ENCODE measurements at regions not wholly inside any gene's neighbourhood (a gene's known extent, or its start where the extent isn't known, plus 50 kb on each side); places are given as distances from the start of the nearest gene placed in this dataset.
"Not testable (repeated sequence)": the region's sequence is repeated elsewhere in the genome, so short reads cannot be mapped to it uniquely, and the experiment has no call there.

DNA sequence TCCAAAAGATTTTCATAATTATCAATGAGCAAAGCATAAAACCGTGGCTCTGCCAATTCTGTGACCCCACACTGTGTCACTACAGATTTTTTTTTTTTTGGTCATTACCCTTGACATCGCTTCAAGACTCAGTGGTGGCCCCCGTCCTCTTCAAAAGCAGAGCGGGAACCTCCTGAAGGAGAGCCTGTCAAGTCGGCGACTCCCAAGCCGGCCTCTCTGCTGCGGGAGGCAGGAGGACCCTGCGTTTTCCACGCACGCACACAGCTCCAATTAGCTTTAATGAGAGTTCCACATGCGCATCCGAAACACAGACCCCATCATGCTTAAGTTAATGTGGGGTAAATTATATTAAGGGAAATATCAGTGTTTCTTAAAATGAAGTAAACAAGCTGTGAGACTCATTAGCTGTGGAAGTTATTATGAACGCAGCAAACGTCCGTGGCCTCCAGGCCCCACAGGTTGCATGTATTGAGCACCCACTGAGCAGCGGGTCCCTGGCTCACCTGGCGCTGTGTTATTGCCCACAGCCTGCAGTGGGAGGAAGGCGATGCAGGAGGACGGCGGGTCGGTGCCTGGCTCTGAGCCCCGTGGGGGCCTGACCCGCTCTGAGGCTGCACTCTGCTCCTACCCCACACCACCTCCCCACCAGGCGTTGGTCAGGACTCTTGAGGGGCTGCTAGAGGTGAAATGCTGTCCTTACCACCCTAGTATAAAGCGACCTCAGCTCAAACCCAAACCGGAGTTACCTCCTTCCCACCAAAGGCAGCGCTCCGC lies 181.0 kb upstream of the SALL3 start:
- H3K4me3 ChIP-seq = no peak overlapping the region
- DNase-seq (ENCODE audit: low spot score in 2 of 2) = no peak
- H3K27me3 ChIP-seq = peaks cover 0 to 26% of the 10 kb centered on the region in 2 donors
- intact Hi-C loops (cut with DNase I; ENCODE audit: low total_unique reads) = no loop called here
- no peak for TF ChIP-seq POLR2AphosphoS5 (IDR thresholded peaks at IDR 0.05)
- no peak for TF ChIP-seq POLR2A (IDR thresholded peaks at IDR 0.05)
- TF ChIP-seq, protein P1, sequence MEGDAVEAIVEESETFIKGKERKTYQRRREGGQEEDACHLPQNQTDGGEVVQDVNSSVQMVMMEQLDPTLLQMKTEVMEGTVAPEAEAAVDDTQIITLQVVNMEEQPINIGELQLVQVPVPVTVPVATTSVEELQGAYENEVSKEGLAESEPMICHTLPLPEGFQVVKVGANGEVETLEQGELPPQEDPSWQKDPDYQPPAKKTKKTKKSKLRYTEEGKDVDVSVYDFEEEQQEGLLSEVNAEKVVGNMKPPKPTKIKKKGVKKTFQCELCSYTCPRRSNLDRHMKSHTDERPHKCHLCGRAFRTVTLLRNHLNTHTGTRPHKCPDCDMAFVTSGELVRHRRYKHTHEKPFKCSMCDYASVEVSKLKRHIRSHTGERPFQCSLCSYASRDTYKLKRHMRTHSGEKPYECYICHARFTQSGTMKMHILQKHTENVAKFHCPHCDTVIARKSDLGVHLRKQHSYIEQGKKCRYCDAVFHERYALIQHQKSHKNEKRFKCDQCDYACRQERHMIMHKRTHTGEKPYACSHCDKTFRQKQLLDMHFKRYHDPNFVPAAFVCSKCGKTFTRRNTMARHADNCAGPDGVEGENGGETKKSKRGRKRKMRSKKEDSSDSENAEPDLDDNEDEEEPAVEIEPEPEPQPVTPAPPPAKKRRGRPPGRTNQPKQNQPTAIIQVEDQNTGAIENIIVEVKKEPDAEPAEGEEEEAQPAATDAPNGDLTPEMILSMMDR (IDR thresholded peaks at IDR 0.05) = no peak
- H3K4me1 ChIP-seq = no peaks in the 10 kb centered on the region
- no peaks in the 10 kb centered on the region for H3K9me3 ChIP-seq
- no peak overlapping the region for H3K27ac ChIP-seq
- no peaks in the 10 kb centered on the region for H3K36me3 ChIP-seq

DNA sequence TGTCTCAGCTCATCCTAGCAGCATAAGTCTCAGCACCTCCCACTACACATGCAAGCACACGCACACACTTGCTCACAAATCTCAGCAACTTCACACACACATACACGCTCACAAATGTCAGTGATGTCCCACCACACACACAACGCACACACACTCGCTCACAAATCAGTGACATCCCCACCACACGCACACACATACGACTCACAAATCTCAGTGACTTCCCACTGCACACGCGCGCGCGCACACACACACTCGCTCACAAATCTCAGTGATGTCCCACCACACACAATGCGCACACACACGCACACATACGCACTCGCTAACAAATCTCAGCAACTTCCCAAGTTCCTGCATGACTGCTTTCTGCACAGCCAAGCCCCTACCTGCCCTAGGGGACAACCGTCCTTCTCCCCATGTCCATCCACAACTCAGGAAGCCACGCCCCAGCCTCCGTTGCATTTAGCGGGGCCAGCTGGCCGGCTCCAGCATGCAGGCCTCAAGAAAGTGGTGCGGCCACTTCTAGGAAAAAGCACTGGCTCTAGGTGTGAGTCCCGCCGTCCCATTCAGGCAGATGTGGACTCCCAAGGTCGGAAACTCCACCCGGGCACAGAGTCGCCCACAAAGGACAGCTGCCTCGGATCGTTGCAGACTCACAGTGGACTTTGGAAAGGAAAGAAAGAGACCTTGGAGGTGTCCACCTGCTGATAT lies 180.1 kb upstream of the SALL3 start:
- Histone ChIP-seq H3K36me3 (no peaks in the 10 kb centered on the region), H3K9me3 (no peaks in the 10 kb centered on the region)
- no peak for TF ChIP-seq POLR2AphosphoS5 (IDR thresholded peaks at IDR 0.05)
- TF ChIP-seq POLR2A (IDR thresholded peaks at IDR 0.05) = no peak

GRCh38 chr18:78800102-78800851 lies 179.3 kb upstream of the SALL3 start:
- H3K27ac ChIP-seq; DNase-seq (ENCODE audit: low spot score in 2 of 2); H3K4me3 ChIP-seq; H3K4me1 ChIP-seq; H3K36me3 ChIP-seq; intact Hi-C loops (cut with DNase I; ENCODE audit: low total_unique reads); H3K9me3 ChIP-seq: not testable (repeated sequence)
- peaks cover 0 to 30% of the 10 kb centered on the region in 2 donors for H3K27me3 ChIP-seq

More for the DNA sequence above, 180.1 kb upstream of the SALL3 start:
- Histone ChIP-seq H3K4me1 (no peaks in the 10 kb centered on the region), H3K4me3 (no peak overlapping the region), H3K27ac (no peak overlapping the region), H3K27me3 (peaks cover 0 to 30% of the 10 kb centered on the region in 2 donors)
- no peak for DNase-seq (ENCODE audit: low spot score in 2 of 2)
- intact Hi-C loops (cut with DNase I; ENCODE audit: low total_unique reads) = no loop called here

GRCh38 chr18:78801011-78801410 lies 178.6 kb upstream of the SALL3 start:
- Histone ChIP-seq H3K27ac (no peak overlapping the region), H3K4me3 (no peak overlapping the region), H3K9me3 (no peaks in the 10 kb centered on the region), H3K36me3 (no peaks in the 10 kb centered on the region), H3K4me1 (no peaks in the 10 kb centered on the region), H3K27me3 (peaks cover 0 to 30% of the 10 kb centered on the region in 2 donors)
- intact Hi-C loops (cut with DNase I; ENCODE audit: low total_unique reads) = no loop called here
- no peak for DNase-seq (ENCODE audit: low spot score in 2 of 2)
- no peak for TF ChIP-seq POLR2A (IDR thresholded peaks at IDR 0.05)
- no peak for TF ChIP-seq POLR2AphosphoS5 (IDR thresholded peaks at IDR 0.05)
- TF ChIP-seq, protein P1 (IDR thresholded peaks at IDR 0.05) = no peak

- intact Hi-C loops (cut with DNase I; ENCODE audit: low total_unique reads) = no loop called here
- Histone ChIP-seq H3K27me3 (peaks cover 0 to 30% of the 10 kb centered on the region in 2 donors), H3K4me3 (no peak overlapping the region), H3K9me3 (peaks cover 0 to 5% of the 10 kb centered on the region in 2 donors), H3K4me1 (no peaks in the 10 kb centered on the region), H3K36me3 (no peaks in the 10 kb centered on the region), H3K27ac (no peak overlapping the region)
- TF ChIP-seq POLR2AphosphoS5 (IDR thresholded peaks at IDR 0.05) = no peak
- TF ChIP-seq, protein P1 (IDR thresholded peaks at IDR 0.05) = no peak
- no peak for TF ChIP-seq POLR2A (IDR thresholded peaks at IDR 0.05)
- no peak for DNase-seq (ENCODE audit: low spot score in 2 of 2)
Observed at GRCh38 chr18:78803104-78803503, 176.5 kb upstream of the SALL3 start.
